A204.1 (cell line): ENCODE measurements at regions not wholly inside any gene's neighbourhood (a gene's known extent, or its start where the extent isn't known, plus 50 kb on each side); places are given as distances from the start of the nearest gene placed in this dataset.
"Not testable (repeated sequence)": the region's sequence is repeated elsewhere in the genome, so short reads cannot be mapped to it uniquely, and the experiment has no call there.

Experiments
- FAIRE-seq: peaks from 2 replicates; lab custom pipeline; 2012; peaks lifted over from hg19 to GRCh38; lab: Jason Lieb, UNC

DNA sequence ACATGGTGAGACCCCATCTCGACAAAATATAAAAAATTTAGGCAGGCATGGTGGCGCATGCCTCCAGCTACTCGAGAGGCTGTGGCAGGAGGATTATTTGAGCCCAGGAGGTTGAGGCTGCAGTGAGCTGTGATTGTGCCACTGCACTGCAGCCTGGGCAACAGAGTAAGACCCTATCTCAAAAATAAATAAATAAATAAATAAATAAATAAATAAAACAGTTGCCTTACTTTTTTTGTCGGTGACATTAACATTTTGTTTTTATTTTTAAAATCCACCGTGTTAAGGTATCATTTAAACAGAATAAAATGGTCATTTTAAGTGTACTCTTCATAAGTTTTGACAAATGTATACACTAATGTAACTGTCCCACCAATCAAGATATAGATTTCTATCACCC is 57.0 kb downstream of the RASL11A start:
- FAIRE-seq = no peak

DNA sequence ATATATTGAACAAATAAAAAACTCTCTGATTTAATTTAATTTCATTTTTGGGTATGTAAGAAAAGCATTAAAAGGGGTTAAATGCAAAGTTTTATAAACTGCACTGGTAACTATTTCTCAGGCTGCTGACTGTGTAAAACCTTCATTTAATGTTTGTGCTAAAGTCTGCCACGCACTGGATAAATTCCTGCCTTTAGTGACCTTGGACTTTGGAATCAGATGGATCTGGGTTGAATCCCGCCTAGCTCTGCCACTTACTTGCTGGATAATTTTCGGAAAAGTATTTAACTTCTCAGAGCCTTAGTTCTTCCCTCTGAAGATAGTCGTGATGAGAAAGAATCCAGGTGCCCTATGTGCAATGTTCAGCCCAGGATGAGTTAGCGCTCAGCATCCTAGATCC is 58.6 kb downstream of the RASL11A start:
- FAIRE-seq = no peak

DNA sequence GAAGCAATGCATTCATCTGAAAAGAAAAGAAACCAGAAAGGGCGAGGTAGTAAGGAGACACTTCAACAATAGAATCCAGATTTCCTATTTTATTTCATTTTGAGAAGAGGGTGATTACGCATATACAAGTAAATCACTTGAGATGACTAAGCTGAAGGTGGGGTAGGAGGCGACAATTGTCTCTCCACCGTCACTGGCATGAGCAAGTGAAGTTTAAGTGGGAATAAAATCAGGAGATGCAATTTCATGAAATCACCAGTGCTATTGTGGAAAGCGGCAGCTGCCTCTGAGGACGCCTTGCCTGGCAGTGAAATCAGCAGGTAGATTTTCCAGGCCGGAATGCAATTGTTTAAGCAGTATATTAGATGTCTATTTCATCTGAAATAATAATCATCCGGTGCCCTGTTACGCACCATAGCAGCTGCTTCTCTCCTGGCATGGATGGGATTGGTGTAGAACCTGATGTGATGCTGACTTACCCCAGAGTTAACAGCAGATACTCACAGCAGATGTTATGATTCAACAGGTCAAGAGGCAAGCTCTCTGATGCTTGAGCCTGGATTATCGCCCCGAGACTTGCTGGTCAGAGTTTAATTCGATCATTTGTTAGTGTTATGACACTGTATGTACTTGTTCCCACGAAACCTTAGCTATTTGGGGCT is 64.3 kb downstream of the RASL11A start:
- FAIRE-seq = no peak

DNA sequence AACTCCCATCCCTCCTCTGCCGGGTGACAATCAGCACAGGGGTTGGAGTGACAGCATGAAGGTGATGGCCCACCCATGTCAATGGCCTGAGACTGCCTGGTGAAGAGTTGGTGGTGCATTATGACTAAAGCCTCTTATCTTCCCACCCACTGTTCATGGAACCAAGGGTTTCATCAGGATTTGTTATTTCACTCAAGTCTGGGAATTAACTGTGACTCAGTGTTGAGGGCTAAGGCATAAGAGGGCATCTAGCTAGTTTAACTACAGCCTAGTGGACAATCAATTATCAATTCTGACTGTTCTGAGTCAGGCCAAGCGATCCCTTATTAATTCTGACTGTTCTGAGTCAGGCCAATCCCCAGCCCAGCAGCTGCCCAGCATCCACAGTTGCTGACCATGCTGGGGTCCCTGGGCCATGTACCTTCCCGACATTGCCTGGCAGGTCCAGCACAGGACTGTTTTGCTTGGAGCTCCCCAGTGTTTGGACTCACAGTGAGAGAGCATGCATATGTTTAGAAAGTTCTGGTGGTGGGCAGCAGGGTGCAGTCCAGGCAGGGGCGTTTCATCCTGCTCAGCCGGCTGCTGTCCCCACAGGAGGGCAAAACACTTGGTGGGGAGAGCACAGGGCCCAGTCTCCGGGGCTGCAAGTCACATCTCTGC is 65.5 kb downstream of the RASL11A start:
- no peak for FAIRE-seq

DNA sequence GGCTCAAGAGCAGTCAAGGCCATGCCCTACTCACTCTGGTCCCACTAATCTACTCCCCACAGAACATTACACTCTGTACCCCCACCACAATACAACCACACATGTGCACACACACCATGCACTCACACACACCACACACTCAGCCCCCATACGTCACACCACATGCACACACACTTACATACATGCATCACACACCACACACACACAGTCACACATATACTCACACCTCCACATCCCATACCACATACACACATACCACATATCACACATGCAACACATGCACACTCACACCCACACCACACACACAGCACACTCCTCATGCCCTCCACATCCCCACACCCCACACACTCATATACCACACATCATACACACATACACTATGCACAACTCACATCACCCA is 67.6 kb downstream of the RASL11A start:
- no peak for FAIRE-seq

DNA sequence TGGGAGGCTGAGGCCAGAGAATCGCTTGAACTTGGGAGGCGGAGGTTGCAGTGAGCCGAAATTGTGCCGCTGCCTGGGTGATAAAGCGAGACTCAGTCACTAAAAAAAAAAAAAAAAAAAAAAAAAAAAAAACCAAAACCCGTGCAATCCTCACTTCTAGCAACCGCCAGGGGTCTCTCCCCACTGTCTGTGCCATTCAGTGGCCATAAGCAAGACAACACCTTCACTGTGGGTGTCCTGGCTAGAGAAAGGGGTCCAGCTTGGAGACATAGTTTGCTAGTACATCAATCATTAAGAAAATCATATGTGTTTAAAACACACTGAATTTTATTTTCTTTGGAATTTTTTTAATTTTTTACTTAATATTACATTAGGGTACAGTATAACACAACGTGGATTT is 68.2 kb downstream of the RASL11A start:
- no peak for FAIRE-seq

DNA sequence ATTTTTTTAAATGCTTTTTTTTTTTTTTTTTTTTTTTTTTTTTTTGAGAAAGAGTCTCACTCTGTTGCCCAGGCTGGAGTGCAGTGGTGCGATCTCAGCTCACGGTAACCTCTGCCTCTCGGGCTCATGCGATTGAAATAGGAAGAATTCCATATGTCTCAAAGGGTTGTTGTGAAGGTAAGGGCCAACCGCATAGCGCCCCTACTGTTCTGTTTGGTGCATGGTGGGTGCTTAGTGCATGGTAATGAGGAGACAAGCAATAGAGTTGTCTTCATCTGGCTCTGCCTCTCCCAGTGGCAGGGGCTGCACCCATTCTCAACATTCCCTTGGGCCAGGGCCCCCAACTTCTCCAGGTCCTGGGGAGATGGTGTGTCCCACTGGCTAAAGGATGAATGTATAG is 68.7 kb downstream of the RASL11A start:
- no peak for FAIRE-seq

DNA sequence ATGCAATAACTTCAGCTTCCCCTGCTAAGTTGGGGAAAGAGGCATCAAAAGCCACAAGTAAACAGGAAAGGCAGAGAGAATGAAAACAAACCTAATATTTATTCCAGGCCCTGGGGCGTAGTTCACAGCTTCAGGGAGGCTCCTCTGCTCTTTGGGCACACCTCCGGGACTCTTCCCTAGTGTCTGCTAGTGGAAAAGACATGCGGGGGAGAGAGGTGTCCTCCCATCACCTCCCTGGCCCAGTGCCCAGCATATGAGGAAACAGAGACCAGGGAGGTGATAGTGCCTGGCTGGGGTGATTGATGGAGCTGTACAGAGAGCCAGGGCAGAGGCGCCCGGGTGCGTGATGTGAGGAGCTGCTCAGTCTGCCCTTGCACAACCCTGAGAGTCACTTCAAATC is 71.0 kb downstream of the RASL11A start:
- FAIRE-seq = no peak

DNA sequence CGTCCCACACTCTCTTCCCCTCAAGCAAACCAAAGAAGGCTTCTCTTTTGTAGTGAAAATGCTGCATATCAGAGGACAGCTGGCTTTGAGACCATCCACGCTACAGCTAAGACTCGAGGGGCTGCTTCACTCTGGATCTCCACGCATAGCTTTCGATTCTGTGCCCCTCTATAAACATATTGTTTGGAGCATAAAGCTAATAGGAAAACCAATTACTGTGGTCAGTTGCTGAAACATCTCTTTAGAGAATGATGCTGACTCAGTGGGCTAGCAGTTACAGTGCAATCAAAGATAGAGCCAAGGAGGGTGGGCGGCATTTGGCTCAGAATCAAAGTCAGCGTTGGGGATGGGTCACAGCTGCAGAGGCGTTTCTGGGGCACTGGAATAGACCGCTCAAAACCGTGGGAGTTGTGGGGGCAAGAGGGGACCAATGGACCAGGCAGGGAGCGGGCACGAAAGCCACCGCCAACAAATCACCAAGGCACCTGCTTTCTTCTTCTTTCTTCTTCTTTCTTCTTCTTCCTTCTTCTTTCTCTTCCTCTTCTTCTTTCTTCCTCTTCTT is 76.7 kb downstream of the RASL11A start:
- FAIRE-seq = no peak

DNA sequence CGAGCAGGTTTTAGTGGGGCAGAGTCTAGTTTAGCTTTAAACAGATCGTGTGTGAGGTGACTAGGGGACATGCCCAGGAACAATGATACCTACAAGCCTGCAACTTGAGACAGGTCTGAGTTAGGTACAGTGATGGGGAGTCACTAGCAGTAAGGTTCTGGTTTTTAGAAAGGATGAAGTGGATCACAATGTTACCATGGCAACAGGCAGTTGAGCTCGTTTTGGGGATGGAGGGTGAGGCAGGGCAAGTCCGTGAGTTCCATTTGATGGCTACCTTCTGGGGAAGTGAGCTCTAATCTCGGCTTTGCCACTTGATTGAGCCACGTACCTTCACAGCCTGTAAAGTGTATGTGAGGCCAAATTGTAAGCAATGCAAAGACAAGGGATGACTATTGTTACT is 76.0 kb upstream of the GTF3A start:
- FAIRE-seq = no peak

DNA sequence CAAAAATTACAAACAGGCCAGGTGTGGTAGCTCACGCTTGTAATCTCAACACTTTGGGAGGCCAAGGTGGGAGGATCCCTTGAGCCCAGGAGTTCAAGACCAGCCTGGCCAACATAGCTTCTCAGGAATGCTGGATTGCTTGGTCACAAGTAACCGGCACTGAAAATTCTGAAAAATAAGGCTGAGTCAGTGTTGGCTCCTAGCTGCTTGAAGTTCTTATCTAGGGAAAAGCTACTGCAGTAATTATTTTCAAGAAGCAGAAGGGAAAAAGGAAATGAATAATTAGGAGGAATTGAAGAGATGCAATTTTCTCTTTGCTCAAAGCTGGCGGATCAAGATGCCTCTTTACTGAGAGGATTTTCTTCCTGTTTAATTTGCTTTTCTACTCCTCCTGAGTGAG is 75.0 kb upstream of the GTF3A start:
- FAIRE-seq = no peak

DNA sequence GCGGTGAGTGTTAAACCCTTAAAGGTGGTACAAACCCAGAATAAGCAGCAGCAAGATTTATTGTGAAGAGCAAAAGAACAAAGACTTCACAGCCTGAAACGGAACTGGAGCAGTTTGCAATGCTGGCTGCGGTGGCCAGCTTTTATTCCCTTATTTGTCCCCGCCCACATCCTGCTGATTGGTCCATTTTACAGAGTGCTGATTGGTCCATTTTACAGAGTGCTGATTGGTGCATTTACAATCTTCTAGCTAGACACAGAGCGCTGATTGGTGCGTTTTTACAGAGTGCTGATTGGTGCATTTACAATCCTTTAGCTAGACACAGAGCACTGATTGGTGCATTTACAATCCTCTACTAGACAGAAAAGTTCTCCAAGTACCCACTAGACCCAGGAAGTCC is 73.6 kb upstream of the GTF3A start:
- not testable (repeated sequence) for FAIRE-seq

DNA sequence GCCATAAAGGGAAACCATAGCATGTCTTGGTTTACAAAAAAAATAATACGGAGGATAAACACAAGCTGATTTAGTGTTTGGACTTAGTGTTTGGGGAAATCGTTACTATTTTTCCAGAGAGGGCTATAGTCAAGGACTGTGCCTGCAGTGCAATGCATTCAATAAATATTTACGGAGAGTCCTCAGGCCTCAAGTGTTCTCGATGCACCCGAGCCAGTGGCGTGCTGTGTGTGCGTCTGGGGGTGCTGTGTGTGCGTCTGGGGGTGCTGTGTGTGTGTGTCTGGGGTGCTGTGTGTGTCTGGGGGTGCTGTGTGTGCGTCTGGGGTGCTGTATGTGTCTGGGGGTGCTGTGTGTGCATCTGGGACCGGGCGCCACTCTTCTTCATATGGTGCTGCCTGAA is 71.7 kb upstream of the GTF3A start:
- no peak for FAIRE-seq

DNA sequence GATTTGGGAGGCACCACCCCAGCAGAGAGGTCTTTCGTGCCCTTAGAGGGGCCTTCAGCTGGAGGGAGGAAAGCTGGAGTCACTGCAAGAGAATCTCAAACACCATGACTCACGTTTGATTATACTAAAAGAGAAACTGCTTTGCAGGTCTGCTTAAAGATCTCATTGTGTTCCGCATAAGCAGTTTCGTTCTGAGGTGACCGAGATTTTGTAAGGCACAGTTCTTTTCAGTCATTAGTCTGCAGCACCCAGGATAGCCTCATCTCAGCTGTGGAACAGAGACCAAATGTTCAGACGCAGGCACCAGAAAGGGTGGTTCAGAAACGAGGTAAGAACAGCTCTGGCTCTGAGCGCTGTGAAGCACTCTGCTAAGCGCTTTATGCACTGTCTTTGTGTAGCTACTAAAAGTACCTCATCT is 71.2 kb upstream of the GTF3A start:
- FAIRE-seq = no peak

DNA sequence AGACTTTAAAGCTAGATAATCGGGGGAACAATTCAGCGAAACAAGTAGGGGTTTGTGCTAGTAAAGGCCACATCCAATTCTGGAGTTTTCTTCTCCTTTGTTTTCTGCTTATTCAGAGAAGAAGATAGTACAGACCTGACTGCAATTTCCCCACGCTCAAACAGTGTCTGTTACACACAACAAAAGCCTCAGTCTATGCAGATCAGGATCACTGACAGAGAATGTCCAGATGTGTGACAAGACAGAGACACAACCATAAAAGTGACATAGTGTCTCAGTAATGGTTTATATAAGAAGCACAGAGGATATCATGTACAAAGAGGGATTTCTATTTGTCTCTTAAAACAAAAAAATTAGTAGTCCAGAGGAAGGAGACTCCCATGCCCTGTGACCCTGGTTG is 70.7 kb upstream of the GTF3A start:
- FAIRE-seq = no peak

DNA sequence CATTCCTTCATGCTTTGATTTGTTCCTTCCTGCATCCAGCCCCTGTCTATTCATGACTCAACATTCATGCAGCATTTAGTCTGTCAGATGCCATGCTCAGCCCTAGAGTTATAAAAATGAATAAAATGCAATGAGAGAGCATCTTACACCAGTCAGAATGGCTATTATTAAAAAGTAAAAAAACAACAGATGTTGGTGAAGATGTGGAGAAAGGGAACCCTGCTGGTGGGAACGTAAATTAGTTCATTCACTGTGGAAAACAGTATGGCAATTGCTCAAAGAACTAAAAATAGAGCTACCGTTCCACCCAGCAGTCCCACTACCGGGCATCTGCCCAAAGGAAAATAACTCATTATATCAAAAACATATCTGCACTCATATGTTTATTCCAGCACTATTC is 70.0 kb upstream of the GTF3A start:
- FAIRE-seq = no peak

DNA sequence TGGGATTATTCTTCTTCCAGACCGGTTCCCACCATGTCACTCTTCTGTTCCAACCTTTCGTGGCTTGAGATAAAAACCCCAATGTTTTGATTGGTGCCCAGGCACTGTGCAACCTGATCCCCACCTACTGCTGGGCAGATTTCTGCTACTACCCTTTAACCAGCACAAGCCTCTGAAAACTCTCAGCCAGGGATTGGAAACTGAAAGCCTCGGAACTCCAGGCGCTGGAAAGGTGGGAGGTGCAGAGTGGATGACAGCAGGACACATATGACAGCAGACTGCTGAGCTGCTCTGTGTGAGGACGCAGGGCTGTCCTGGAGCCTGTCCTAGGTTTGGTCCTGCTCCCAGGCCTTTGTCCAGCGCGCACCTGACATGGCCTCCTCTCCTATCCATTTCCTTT is 68.5 kb upstream of the GTF3A start:
- FAIRE-seq = no peak

DNA sequence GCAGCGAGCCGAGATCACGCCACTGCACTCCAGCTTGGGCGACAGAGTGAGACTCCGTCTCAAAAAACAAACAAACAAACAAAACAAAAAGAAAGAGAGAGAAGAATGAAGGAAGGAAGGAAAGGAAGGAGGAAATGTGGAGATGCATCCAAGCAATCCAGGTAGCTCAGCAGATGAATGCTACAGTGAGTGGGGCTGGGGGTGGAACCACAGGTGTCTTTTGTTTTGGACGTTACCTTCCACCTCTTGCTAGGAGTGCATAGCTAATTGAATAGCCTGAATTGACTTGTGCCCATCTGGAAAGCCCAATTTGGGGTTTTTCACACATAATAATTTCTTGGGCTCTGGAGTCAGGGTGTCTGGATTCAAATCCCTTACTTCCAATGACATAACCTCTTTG is 66.0 kb upstream of the GTF3A start:
- no peak for FAIRE-seq

DNA sequence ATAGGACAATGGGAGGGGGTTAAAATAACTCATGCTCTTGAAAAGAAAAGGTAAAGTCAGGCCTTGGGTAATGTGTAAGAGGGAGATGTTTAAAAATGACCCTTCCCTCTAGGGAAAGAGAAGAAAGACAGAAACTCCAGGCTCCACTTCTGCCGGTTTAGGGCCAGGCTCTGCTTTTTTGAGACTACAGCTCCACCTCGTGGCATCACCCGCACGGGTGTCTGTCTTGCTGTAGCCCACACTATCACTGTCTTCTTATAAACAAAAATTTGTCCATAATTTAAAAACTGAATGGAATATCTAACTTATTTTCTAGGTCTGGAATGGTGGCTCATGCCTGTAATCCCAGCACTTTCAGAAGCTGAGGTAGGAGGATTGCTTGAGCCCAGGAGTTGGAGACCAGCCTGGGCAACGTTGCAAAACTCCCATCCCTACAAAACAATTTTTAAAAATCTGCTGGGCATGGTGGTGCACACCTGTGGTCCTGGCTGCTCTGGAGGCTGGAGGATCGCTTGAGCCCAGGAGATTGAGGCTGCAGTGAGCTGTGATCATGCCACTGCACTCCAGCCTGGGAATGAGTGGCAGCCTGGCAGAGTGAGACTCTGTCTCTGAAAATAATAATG is 65.1 kb upstream of the GTF3A start:
- peak; percentile 85 for FAIRE-seq

DNA sequence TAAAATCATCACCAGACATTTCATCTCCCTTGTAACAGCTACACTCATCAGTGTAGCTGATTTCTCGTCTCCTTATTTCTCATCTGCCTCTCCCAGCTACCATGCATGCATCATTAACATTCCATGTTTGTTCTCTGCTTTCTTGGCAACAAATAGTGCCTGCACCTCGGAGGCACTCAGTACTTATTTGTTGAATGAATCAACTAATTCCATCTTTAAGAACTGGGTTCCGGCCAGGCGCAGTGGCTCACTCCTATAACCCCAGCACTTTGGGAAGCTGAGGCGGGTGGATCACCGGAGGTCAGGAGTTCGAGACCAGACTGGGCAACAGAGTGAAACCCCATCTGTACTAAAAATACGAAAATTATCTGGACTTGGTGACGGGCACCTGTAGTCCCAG is 63.9 kb upstream of the GTF3A start:
- FAIRE-seq = no peak

DNA sequence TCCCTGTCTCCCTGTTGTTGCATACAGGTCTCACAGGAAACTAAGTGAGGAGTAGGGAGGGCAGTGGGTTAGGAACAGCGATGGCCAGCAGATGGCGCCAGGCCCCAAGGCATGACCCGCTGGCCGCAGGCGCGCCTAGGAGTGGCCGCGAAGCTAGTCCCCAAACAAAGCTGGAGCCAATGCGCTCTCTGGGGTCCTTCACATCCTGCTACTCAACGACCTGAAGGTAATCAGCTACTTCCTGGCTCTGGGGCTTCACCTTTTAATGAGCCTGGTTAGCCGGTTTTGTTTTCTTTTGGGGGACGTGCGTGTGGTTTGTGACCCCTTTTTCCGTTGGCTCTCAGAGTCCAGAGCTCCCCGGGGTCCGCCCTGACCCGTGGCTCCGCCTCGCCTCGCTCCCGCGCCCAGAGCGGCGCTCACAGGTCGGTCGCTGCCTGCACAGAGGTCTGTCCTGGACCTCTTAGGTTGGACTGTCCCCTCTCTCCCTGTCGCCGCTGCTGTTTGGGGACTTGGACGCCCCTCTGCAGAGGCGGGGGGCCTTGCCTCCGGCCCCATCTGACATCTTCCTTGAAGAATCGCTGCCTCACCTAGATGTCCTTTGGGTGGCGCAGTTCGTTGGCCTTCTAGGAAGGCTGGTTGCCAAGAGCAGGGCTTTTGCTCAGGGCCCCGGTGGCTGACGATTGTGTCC is 62.2 kb upstream of the GTF3A start:
- no peak for FAIRE-seq

DNA sequence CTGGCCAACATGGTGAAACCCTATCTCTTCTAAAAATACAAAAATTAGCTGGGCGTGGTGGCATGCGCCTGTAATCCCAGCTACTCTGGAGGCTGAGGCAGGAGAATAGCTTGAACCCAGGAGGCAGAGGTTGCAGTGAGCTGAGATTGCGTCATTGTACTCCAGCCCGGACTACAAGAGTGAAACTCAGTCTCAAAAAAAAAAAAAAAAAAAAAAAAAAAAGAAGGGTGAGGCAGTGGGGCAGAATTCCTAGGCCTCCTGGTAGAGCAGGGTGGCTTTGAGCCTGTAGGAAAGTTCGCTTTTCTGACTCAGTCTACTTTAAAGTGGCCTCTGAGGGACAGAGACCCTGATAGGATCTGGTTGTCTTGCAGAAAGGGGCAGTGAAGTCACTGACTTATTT is 60.8 kb upstream of the GTF3A start:
- FAIRE-seq = not testable (repeated sequence)

DNA sequence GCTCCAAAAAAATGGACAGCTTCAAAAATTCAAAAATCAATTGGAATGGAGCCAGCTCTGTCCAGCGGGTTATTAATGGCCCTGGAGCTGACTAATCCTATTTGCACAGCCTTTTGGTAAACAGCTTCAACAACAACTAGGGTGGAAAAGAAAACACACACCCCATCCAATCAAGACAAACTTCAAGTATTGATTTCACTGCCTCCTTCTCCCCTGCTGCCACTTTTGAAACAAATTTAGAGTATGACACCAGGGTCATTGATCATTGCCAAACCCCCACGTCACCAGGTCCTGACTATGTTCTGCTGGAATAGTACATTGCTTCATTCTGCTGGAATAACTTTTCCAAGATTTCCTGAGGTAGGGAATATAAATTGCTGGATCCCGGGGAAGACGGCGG is 56.8 kb upstream of the GTF3A start:
- FAIRE-seq = no peak
